ENCODE measurements at regions not wholly inside any gene's neighbourhood (a gene's known extent, or its start where the extent isn't known, plus 50 kb on each side); places are given as distances from the start of the nearest gene placed in this dataset.

GRCh38 chr6:105990151-105990550, 96.0 kb upstream of the PRDM1 start:
- ATAC-seq, result no peak

DNA sequence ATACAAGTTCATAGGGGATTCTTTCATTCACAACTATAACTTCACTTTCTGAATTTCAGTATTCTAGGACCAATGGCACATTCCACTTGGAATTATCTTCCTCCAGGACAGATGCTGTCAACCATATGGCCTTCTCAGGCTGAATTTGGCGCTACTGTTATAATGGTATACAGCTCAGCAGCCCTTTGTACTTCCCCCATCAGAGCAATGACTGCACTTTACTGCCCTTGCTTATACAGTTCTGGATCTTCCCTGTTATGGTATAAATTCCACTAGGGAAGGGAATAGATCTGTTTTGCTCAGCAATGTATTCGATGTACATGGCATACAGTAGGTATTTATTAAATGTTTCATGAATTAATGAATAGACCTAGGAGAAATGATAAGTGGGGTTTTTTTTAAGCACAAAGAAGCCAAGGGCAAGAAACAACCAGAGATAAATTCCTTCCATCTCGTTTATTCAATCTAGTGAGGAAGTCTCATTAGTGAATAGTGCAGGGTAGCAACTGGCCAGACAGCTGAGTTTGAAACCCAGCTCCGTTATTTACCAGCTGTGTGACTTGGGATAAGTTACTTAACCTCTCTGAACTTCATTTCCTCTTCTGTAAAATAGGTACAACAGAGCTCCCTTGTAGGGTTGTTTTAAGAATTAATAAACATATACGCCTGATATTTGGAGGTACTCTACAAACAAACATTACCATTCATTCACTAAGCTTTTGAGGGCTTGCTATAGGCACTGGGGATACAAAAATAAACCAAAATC, 97.1 kb upstream of the PRDM1 start:
- ATAC-seq, result no peak

DNA sequence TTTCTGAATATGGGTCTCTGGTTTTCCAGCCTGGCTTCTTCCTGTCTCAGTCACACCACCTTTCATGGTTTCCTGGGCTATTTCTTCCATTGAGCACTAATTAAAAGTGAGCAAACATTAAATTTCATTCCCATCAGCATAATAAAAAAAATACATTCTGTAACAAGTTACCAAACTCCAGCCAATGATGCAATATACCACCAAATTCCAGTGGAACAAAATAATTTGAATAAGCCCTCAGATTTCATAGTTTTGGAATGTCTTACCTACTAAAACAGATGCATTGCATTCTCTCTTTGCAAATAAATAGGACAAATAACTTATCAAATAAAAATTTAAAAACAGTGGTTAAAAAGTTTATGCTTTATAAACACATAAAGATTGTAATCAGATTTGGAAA, 97.8 kb upstream of the PRDM1 start:
- no peak for ATAC-seq

- no peak for ATAC-seq
These were observed 98.6 kb upstream of the PRDM1 start for GRCh38 chr6:105987516-105987915.

DNA sequence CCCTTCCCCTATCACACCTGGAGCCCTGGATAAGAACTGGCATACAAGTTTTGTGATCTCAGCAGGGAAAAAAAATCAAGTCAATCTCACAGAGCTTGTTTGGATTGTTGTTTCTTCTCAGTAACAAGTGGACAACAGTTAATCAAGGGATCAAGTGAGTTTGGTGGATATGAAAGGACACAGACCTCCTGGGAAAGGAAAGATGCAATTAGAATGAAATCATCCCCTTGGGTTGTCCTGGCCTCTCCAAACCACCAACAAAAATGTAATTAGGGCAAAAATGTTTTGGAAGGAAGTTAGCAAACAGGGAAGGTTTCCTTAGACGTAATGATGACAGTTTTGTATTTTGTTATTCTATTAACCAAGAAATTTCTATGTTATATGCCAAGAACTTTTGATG, 99.1 kb upstream of the PRDM1 start:
- ATAC-seq, result no peak

- ATAC-seq, result no peak
These were observed 100.1 kb upstream of the PRDM1 start for GRCh38 chr6:105985816-105986632.

DNA sequence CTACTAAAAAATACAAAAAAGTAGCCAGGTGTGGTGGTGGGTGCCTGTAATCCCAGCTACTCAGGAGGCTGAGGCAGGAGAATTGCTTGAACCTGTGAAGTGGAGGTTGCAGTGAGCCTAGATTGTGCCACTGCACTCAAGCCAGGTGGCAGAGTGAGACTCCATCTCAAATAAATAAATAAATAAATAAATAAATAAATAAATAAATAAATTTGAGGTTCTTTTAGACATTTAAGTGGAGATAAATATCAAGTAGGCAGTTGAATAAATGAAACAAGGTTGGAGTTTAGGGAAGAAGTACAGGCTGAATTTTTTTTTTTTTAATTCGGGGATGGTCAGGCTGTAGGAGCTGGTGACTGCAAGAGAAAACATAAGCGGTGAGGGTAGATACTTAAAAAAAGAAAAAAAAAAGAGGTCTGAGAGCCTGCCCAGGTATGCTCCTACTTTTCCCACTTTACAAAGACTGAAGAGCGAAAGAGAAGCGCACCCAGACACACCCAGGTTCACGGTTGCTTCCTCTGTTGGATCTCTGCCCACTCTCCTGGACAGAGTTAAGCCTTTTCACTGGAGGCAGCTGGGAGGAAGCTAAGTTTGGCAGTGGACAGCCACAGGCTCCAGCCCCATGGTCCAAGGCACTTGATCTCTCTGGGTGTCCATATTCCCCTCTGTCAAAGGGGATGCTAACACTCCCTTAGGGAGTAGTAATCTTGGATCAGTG, 100.9 kb upstream of the PRDM1 start:
- ATAC-seq, result peak; percentile 59

GRCh38 chr6:105983763-105984162, 102.4 kb upstream of the PRDM1 start:
- no peak for ATAC-seq

DNA sequence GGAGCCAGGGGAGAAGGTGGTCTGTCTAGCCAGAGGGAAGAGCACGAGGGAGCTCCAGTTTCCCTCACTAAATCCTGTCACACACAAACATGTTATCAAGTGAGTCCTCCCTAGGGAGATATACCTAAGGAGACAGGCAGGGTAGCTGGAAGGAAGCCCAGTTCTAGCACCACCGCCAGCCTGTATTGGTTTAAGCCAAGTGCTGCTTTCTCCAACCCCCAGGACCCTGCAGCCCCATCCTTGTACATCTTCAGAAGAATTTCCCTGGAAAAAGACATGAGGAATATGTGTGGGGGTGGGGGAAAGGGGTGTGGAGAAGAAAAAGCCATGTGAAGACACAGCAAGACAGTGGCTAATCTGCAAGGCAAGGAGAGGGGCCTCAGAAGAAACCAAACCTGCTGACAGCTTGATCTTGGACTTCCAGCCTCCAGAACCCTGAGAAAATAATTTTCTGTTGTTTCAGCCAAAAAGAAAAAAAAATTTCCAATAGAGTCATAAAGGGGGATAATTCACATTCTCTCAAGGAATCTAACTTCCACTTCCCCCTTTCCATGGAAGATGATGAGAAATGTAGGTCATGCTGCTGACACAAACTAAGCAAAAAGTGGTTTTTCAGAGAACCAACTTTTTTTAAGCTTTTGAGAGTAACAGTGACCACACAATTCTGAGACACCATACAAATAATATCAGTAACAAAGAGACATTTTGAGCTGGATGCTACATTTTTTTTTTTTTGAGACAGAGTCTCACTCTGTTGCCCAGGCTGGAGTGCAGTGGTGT, 103.2 kb upstream of the PRDM1 start:
- ATAC-seq, result no peak

DNA sequence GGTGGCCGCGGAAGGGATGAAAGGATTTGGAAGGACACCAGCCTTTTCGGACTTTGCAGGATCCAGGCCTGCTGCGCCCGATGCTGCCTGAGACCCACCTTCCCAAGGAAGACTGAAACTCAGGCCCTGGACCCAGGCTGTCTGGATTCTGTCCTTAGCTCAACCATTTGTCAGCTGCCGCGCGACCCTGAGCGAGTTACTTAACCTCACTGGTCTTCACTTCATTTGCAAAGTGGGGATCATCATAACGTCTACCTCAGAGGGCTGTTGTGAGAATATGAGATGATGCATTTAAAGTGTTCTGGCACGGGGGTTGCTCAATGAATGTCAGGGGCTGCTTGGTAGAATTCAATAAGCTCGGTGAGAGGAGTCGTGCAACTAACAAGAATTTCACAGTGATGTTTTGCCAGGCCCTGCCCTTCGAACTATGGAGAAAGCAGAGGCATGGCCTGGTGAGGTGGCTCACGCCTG, 104.2 kb upstream of the PRDM1 start:
- no peak for ATAC-seq

DNA sequence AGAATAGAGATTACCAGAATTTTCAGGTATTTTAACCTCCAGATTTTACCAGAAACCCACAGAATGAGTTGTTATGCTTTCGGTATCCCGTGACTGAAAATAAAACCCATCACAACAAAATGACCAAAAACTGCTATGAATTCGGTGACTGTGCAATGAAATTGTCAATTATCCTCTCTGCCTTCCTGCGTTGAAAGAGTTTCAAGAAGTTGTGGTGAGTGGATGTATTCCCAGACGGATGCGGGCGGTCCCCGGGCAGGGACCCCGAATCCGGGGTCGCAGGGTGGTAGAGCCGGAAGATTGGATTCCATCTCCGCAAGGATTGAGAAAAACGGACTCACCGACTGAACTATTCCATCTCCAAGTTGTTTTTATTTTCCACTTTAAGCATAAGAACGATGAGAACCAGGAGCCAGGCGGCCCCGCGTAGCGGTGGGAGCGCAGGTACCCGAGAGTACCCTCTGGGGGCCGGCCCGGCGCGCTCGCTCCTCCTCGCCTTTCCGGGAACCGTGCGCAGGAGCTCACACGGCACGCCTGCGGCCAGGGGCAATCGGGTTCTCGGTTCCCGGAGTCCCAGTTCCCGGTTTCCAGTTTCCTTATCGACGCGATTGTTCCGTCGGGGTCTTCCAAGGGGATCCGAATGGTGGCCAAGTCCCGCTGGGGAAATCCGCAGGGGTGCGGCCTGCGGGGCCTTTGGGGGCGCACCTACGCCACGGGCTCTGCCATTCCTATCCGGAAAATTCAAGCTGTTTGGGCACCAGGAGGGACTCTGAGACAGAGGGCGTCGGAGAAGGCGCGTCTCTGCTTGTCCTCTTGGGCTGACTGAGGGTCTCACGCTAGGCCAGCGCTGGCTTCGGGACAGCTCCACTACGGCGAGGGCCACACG, 104.9 kb upstream of the PRDM1 start:
- no peak for ATAC-seq

DNA sequence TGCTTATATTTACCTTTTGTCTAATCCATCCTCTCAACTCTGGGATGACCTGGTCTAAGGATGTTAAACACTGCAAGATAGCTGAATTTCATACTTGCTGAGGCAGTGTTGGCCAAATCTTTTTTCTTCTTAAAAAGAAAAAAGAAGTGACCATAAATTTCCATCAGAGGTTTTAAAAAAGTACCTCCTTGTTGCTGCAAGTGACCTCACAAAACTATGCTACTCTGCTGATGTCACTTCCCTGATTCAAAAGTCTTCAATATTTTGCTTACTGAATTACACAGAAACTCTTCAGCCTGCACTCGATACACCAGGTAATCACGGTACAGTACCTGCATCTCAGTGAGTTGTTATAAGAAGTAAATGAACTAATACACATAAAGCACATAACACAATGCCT, 107.2 kb upstream of the PRDM1 start:
- ATAC-seq, result no peak

DNA sequence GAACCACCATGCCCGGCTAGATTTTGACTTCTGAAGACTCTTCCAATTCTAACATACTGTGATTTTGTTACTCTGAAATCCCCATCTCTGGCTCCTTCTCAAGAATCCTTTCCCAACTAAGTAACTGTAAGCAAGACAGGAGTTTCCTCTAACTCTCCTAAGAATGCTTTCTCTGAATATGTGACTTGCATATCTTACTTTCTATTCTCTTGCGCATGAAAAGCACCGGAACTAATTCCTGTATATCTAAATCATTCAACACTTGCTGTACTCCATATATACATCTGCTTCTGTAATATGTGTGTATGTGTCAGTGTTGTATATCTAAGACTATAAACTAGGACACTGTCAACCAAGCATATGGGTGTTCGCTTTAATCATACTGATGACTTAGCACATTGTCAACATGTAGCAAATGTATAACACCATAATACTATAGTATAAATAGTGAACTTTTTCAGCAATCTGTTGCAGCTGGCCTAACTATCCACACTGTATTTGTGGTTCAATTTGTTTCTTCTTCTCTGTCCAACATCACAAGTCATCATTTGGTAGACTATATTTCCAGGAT, 108.1 kb upstream of the PRDM1 start:
- no peak for ATAC-seq

DNA sequence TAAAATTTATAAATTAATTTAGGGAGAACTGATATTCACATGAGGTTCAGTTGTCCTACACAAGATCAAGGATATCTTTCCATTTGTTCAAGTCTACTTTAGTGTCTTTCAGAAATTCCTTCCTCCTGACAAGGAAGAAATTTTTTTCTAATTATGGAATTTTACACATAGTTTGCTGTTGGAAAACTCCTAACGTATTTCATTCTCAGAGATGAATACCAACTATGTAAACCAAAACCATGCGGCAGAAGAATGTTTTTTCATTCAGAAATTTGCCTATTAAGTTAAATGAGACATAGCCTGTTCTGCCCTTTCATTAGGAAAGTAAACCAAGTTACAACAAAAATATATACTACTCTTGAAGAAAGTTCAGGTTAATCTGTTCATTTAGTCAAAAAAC, 111.2 kb upstream of the PRDM1 start:
- no peak for ATAC-seq

DNA sequence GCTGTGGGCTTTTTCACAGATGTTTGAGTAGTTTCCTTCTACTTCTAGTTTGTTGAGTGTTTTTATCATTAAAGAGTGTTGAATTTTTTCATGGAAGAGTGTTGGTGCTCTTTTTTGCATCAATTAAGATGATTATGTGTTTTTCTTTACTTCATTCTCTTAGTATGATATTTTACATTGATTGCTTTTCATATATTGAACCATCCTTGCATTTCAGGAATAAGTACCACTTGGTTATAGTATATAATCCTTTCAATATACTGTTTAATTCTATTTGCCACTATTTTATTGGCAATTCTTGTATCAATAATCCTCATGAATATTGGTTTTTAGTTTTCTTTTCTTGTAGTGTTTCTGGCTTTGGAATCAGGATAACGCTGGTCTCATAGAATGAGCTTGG, 113.7 kb upstream of the PRDM1 start:
- no peak for ATAC-seq

DNA sequence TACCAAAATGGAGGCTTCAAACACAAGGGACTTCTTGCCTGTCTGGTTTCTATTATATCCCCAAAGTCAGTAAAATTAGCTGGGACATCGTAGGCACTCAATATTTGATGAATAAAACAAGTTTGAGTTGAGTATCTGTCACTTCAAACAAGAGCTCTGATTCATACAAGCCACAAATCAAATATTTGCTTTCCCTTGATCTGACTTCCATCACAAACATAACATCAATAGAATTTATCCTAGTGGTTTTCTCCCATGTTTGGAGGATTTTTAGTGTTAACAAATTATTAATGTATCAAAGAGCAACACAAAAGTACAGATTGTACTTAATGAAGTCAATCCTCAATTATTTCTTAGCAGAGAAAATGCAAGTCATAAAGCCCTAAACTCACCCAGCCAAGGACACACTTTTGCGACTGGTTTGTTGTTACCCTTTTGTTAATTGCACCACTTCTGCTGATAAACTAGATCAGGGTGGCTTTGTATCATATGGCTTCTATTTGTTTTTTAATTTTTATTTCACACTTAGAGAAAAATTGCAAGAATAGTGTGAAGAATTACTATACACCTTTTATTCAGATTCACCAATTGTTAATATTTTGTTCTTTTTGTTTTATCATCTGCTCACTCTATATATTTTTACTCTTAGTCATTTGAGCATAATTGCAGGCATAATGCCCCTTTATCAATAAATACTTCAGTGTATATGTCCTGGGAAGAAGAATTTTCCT, 117.4 kb upstream of the PRDM1 start:
- ATAC-seq, result no peak

- no peak for ATAC-seq
These were observed 118.1 kb upstream of the PRDM1 start for GRCh38 chr6:105967917-105968602.

- no peak for ATAC-seq
These were observed 119.7 kb upstream of the PRDM1 start for GRCh38 chr6:105966481-105966880.

DNA sequence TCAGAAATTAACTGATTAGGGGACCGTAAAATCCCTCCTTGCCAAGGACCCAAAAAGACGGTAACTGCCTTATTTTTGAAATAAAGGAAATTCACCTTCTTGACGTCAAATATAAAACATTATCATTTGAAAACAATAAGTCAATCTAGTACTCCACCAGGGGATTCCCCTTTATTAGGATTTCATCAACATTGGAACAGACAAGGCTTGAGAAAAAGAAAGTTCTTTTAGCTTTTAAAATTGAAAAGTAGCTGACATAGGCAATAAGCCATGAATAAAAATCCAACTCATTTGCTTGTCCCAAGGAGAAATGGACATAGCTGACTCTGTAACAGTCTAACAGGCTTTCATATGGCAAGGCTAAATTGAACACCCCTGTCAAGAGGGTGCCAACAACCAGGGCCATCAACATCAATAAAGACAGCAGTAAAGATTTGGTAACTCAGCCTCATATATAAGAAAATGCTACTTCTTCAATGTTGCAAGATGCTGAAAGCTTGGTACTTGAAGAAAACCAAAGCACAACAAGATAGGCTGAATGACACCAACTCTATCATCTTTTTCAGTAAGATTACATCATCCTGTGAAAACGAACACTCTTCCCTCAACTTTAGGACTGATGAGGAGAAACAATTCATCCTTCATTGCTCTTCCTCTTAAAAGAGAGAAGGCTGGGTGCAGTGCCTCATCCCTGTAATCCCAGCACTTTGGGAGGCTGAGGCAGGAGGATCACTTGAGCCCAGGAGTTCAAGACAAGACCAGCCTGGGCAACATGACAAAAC, 121.0 kb upstream of the PRDM1 start:
- ATAC-seq, result no peak

Measured in esophagus mucosa (tissue), 1 donor.